ENCODE measurements at regions not wholly inside any gene's neighbourhood (a gene's known extent, or its start where the extent isn't known, plus 50 kb on each side); places are given as distances from the start of the nearest gene placed in this dataset.

DNA sequence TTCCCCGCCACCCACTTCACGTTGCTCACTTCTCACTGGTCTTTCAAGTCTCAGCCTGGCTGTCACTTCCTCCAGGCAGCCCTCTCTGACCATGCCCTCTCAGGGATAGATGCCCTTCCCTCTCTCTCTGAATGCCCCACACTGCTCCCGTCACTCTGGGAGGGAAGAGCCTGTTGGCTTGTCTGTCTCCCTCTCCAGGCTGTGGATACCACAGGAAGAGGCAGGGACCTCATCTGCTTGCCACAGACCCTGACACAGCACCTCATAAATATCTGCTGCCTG lies 93.1 kb downstream of the OAT start:
- FAIRE-seq: no peak
- H3K9ac ChIP-seq (ENCODE audit: control insufficient read depth, extremely low read depth, insufficient read depth, low read length): no peak overlapping the region
- H3K9me3 ChIP-seq (ENCODE audit: control insufficient read depth, low read depth, low read length): no peaks in the 10 kb centered on the region
- dilution Hi-C loops (cut with MboI; ENCODE audit: extremely low pct_ligation_motif_present, low sequenced_read_pairs): no loop called here
- H3K27me3 ChIP-seq (ENCODE audit: control insufficient read depth, extremely low read depth, insufficient read depth, low read length): no peaks in the 10 kb centered on the region
- H3K27ac ChIP-seq (ENCODE audit: control insufficient read depth, insufficient read depth, low read length): no peak overlapping the region
- no peaks in the 10 kb centered on the region for H3K79me2 ChIP-seq (ENCODE audit: control insufficient read depth, insufficient read depth, low read length)
- no peaks in the 10 kb centered on the region for H3K9me1 ChIP-seq (ENCODE audit: control insufficient read depth, extremely low read depth, insufficient read depth, low read length)
- no peaks in the 10 kb centered on the region for H4K20me1 ChIP-seq (ENCODE audit: control insufficient read depth, extremely low read depth, insufficient read depth, low read length)
- no peak for DNase-seq (ENCODE audit: low read depth, low spot score)
- no peak overlapping the region for H3K4me2 ChIP-seq (ENCODE audit: control insufficient read depth, extremely low read depth, insufficient read depth, low read depth, low read length)
- no peak overlapping the region for H3K4me3 ChIP-seq (ENCODE audit: control insufficient read depth in 2 of 3, extremely low read depth in 1 of 3, insufficient read depth in 2 of 3, low read depth in 1 of 3, low read length in 3 of 3)
- H3K36me3 ChIP-seq (ENCODE audit: control insufficient read depth in 2 of 2, extremely low read depth in 1 of 2, insufficient read depth in 2 of 2, low read length in 2 of 2): no peaks in the 10 kb centered on the region
- TF ChIP-seq, protein P1, sequence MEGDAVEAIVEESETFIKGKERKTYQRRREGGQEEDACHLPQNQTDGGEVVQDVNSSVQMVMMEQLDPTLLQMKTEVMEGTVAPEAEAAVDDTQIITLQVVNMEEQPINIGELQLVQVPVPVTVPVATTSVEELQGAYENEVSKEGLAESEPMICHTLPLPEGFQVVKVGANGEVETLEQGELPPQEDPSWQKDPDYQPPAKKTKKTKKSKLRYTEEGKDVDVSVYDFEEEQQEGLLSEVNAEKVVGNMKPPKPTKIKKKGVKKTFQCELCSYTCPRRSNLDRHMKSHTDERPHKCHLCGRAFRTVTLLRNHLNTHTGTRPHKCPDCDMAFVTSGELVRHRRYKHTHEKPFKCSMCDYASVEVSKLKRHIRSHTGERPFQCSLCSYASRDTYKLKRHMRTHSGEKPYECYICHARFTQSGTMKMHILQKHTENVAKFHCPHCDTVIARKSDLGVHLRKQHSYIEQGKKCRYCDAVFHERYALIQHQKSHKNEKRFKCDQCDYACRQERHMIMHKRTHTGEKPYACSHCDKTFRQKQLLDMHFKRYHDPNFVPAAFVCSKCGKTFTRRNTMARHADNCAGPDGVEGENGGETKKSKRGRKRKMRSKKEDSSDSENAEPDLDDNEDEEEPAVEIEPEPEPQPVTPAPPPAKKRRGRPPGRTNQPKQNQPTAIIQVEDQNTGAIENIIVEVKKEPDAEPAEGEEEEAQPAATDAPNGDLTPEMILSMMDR (optimal IDR thresholded peaks at IDR 0.05 in 1 of 3, IDR thresholded peaks at IDR 0.05 in 1 of 3, conservative IDR thresholded peaks at IDR 0.05 in 1 of 3; ENCODE audit: extremely low read depth in 1 of 3, insufficient read depth in 2 of 3, low read length in 3 of 3): no peak
- H3K4me1 ChIP-seq (ENCODE audit: control insufficient read depth, extremely low read depth, insufficient read depth, low read length): no peaks in the 10 kb centered on the region
- H2AFZ ChIP-seq (ENCODE audit: control insufficient read depth, low read length): no peak overlapping the region

DNA sequence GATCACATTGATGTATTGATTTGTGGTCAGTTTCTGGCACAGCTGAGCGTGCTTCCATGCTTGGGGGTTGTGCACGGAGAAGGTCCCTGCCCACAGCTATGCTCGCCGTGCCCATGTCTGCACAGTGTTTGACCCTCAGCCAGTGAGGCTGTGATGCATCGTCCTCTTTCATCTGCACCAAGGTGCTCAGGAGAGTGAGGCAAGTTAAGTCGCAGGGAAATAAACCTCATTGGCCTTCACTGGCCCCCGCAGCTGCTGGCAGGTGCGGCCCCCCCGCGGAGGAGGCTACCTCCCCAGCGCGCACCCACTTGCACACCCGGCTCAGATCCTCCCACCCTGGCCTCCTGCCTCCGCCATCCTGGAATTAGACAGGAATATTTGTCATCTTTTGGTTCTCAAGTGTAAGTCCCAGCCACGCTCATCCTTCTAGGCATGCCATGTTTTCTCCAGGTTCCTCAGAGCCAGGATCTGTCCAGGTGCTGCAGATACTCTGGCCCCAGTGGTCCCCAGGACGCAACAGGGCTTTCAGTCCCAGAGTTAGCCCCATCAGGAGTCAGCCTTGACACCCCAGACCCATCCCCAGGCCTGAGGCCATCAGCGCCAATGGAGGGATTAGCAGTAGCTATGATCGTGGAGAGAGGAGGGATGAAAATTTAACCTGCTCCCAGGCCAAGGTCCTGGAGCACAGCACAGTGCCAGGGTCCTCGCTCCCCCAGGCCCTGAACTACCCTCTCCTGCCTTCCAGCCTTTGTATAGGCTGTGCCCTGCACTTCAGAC lies 93.7 kb downstream of the OAT start:
- H3K4me1 ChIP-seq (ENCODE audit: control insufficient read depth, extremely low read depth, insufficient read depth, low read length): no peaks in the 10 kb centered on the region
- no peaks in the 10 kb centered on the region for H3K27me3 ChIP-seq (ENCODE audit: control insufficient read depth, extremely low read depth, insufficient read depth, low read length)
- no peak for TF ChIP-seq EZH2 (IDR thresholded peaks at IDR 0.05; ENCODE audit: low read length)
- TF ChIP-seq, protein P1 (optimal IDR thresholded peaks at IDR 0.05 in 1 of 3, IDR thresholded peaks at IDR 0.05 in 1 of 3, conservative IDR thresholded peaks at IDR 0.05 in 1 of 3; ENCODE audit: extremely low read depth in 1 of 3, insufficient read depth in 2 of 3, low read length in 3 of 3): no peak
- H4K20me1 ChIP-seq (ENCODE audit: control insufficient read depth, extremely low read depth, insufficient read depth, low read length): no peaks in the 10 kb centered on the region
- dilution Hi-C loops (cut with MboI; ENCODE audit: extremely low pct_ligation_motif_present, low sequenced_read_pairs): no loop called here
- DNase-seq (ENCODE audit: low read depth, low spot score) (no peak), FAIRE-seq (no peak)
- no peaks in the 10 kb centered on the region for H3K79me2 ChIP-seq (ENCODE audit: control insufficient read depth, insufficient read depth, low read length)
- H3K9ac ChIP-seq (ENCODE audit: control insufficient read depth, extremely low read depth, insufficient read depth, low read length): no peak overlapping the region
- no peaks in the 10 kb centered on the region for H3K9me3 ChIP-seq (ENCODE audit: control insufficient read depth, low read depth, low read length)
- H3K4me2 ChIP-seq (ENCODE audit: control insufficient read depth, extremely low read depth, insufficient read depth, low read depth, low read length): no peak overlapping the region
- no peak overlapping the region for H3K27ac ChIP-seq (ENCODE audit: control insufficient read depth, insufficient read depth, low read length)
- no peaks in the 10 kb centered on the region for H3K9me1 ChIP-seq (ENCODE audit: control insufficient read depth, extremely low read depth, insufficient read depth, low read length)
- H3K4me3 ChIP-seq (ENCODE audit: control insufficient read depth in 2 of 3, extremely low read depth in 1 of 3, insufficient read depth in 2 of 3, low read depth in 1 of 3, low read length in 3 of 3): no peak overlapping the region
- H2AFZ ChIP-seq (ENCODE audit: control insufficient read depth, low read length): no peak overlapping the region
- no peaks in the 10 kb centered on the region for H3K36me3 ChIP-seq (ENCODE audit: control insufficient read depth in 2 of 2, extremely low read depth in 1 of 2, insufficient read depth in 2 of 2, low read length in 2 of 2)
